Heart left ventricle (tissue), 13 donors: ENCODE measurements at regions not wholly inside any gene's neighbourhood (a gene's known extent, or its start where the extent isn't known, plus 50 kb on each side); places are given as distances from the start of the nearest gene placed in this dataset.

Experiments
- POLR2A ChIP-seq, 2 donors: fragments of 450-650 bp; IDR thresholded peaks; one replicate each; pipeline ENCODE4 v1.6.1; 2017; ENCODE audit warnings: antibody characterized with exemption in 2 of 2, mild to moderate bottlenecking in 2 of 2, moderate library complexity in 2 of 2
- TF ChIP-seq, protein P1 (sequence below), 12 donors: fragments of 200-600 bp; sonication (generic) in 4 of 12; IDR thresholded peaks; one replicate each; pipeline versions ENCODE4 v1.5.0 to v1.8.0; 2018 to 2022; ENCODE audit warnings: antibody characterized with exemption in 12 of 12, mild to moderate bottlenecking in 5 of 12
- donor health status: ischemic (EF 13 %, LVEDD 7.1; RV severe dilation, severe dysfunction).
- donor health status: DM: no; HTN: yes; CAD: no.
- donor health status: DM: no; HTN: no; CAD: no.
- donor health status: ischemic (EF 25% LVEDD 6.9; RV normal size, moderate dysfunction).
- donor health status: ischemic (EF 25% LVEDD 5.7; RV mildly dilated, moderate dysfunction).
- donor health status: ischemic (EF 35%, LVEDD 5.7; RV mildly dilated, moderate dysfunction).
- donor health status: nonischemic (EF 11% LVEDD 7.7; RV severe dilation, severe dysfunction).
- donor health status: DM: yes; HTN: yes; CAD: no.
- donor health status: PGD.
- donor health status: ischemic (EF 29% LVEDD 5.4; RV normal size, mild dysfunction).
- donor health status: nonischemic (EF 23%, LVEDD 6.1; RV moderate dilation, normal function).

DNA sequence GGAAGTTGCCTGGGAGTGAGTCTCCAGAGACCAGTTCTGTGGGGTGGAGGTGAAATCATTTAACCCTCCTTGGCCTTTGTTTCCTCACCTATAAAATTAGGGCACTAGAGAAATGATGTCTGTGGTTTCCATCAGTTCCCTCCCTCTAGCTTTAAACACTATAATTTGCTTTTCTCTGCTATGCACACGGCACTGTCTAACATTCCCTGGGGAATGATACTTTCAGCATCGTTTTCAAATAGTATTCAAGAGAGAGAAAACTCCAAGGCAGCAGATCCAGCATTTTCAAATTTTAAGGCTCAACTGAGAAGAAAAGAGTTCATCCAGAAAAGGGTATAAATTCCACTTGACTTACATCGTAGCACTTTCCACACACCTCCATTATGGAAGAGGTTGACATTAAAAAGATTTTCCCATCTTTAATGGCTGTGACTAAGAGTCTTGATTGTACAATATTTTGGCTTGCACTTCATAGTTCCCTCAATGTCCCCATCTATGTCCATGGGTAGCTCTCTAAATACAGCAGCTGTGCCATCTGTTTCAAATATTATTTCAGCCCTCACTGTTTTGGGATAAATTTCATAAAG lies 137.7 kb upstream of the ZPLD1 start:
- TF ChIP-seq, protein P1, sequence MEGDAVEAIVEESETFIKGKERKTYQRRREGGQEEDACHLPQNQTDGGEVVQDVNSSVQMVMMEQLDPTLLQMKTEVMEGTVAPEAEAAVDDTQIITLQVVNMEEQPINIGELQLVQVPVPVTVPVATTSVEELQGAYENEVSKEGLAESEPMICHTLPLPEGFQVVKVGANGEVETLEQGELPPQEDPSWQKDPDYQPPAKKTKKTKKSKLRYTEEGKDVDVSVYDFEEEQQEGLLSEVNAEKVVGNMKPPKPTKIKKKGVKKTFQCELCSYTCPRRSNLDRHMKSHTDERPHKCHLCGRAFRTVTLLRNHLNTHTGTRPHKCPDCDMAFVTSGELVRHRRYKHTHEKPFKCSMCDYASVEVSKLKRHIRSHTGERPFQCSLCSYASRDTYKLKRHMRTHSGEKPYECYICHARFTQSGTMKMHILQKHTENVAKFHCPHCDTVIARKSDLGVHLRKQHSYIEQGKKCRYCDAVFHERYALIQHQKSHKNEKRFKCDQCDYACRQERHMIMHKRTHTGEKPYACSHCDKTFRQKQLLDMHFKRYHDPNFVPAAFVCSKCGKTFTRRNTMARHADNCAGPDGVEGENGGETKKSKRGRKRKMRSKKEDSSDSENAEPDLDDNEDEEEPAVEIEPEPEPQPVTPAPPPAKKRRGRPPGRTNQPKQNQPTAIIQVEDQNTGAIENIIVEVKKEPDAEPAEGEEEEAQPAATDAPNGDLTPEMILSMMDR (IDR thresholded peaks at IDR 0.05): no peak
- no peak for TF ChIP-seq POLR2A (IDR thresholded peaks at IDR 0.05)
